ENCODE measurements at regions not wholly inside any gene's neighbourhood (a gene's known extent, or its start where the extent isn't known, plus 50 kb on each side); places are given as distances from the start of the nearest gene placed in this dataset.
"Not testable (repeated sequence)": the region's sequence is repeated elsewhere in the genome, so short reads cannot be mapped to it uniquely, and the experiment has no call there.

- no peak for TF ChIP-seq CTCF (IDR thresholded peaks at IDR 0.05; ENCODE audit: low read depth, low read length, missing control alignments)
- no peak overlapping the region for H3K4me3 ChIP-seq (replicated peaks; ENCODE audit: low read depth, low read length)
- DNase-seq (ENCODE audit: extremely low read depth, low read depth), result no peak
Measured at GRCh38 chr15:79505956-79506355, 73.8 kb downstream of the MINAR1 start.

- not testable (repeated sequence) for H3K4me3 ChIP-seq (replicated peaks; ENCODE audit: low read depth, low read length)
Measured at GRCh38 chr15:79512844-79513243, 80.7 kb downstream of the MINAR1 start.

GRCh38 chr15:79513417-79513816, 81.3 kb downstream of the MINAR1 start:
- H3K4me3 ChIP-seq (replicated peaks; ENCODE audit: low read depth, low read length), result no peak overlapping the region
- TF ChIP-seq CTCF (IDR thresholded peaks at IDR 0.05; ENCODE audit: low read depth, low read length, missing control alignments), result no peak
- no peak for DNase-seq (ENCODE audit: extremely low read depth, low read depth)

More at GRCh38 chr15:79512844-79513243, 80.7 kb downstream of the MINAR1 start:
- DNase-seq (ENCODE audit: extremely low read depth, low read depth), result not testable (repeated sequence)

GRCh38 chr15:79513940-79514339, 81.8 kb downstream of the MINAR1 start:
- H3K4me3 ChIP-seq (replicated peaks; ENCODE audit: low read depth, low read length), result no peak overlapping the region
- DNase-seq (ENCODE audit: extremely low read depth, low read depth), result no peak
- TF ChIP-seq CTCF (IDR thresholded peaks at IDR 0.05; ENCODE audit: low read depth, low read length, missing control alignments), result no peak

- no peak for TF ChIP-seq CTCF (IDR thresholded peaks at IDR 0.05; ENCODE audit: low read depth, low read length, missing control alignments)
- H3K4me3 ChIP-seq (replicated peaks; ENCODE audit: low read depth, low read length), result no peak overlapping the region
- DNase-seq (ENCODE audit: extremely low read depth, low read depth), result no peak
Measured at GRCh38 chr15:79515300-79516027, 83.3 kb downstream of the MINAR1 start.

- H3K4me3 ChIP-seq (replicated peaks; ENCODE audit: low read depth, low read length), result no peak overlapping the region
- no peak for TF ChIP-seq CTCF (IDR thresholded peaks at IDR 0.05; ENCODE audit: low read depth, low read length, missing control alignments)
- DNase-seq (ENCODE audit: extremely low read depth, low read depth), result no peak
Measured at GRCh38 chr15:79516155-79516554, 84.0 kb downstream of the MINAR1 start.

GRCh38 chr15:79516646-79517045, 84.5 kb downstream of the MINAR1 start:
- no peak for TF ChIP-seq CTCF (IDR thresholded peaks at IDR 0.05; ENCODE audit: low read depth, low read length, missing control alignments)
- no peak overlapping the region for H3K4me3 ChIP-seq (replicated peaks; ENCODE audit: low read depth, low read length)
- no peak for DNase-seq (ENCODE audit: extremely low read depth, low read depth)
